A673 (cell line): ENCODE measurements at regions not wholly inside any gene's neighbourhood (a gene's known extent, or its start where the extent isn't known, plus 50 kb on each side); places are given as distances from the start of the nearest gene placed in this dataset.

Experiments
- BruUV-seq: library from RNA; stranded (reverse); fragments of 400-500 nt; replicated peaks from 2 replicates; lab custom pipeline; 2021; lab: Mats Ljungman, UMichigan
- CTCF ChIA-PET: fragments of 300-600 bp; sonication (Branson Sonifier 250); formaldehyde crosslinking; loops from one replicate; lab custom pipeline; 2022; ENCODE audit warnings: antibody characterized with exemption; lab: Charles Lee
- POLR2A ChIA-PET: fragments of 300-600 bp; sonication (Branson Sonifier 250); formaldehyde crosslinking; loops from one replicate; lab custom pipeline; 2022; ENCODE audit warnings: antibody characterized with exemption; ENCODE audit not compliant: low non-redundant PET; lab: Charles Lee
- DNase-seq: peaks from one replicate; pipeline ENCODE4 v3.0.0-alpha.2; 2015; ENCODE audit warnings: low spot score
- H3K27ac ChIP-seq: fragments of 200-600 bp; sonication (generic); 2 replicates; pipeline ENCODE4 v1.5.1; 2016; ENCODE audit warnings: mixed run types, low read depth, mild to moderate bottlenecking, mixed read lengths, antibody characterized with exemption, low read length; ENCODE audit not compliant: poor library complexity, severe bottlenecking
- H3K27me3 ChIP-seq: fragments of 200-600 bp; sonication (generic); replicated peaks from 2 replicates; pipeline ENCODE4 v1.6.1; 2017; ENCODE audit warnings: mixed run types, low read depth, mild to moderate bottlenecking, mixed read lengths, antibody characterized with exemption, low read length; ENCODE audit not compliant: insufficient read depth, poor library complexity
- H3K36me3 ChIP-seq: fragments of 200-600 bp; sonication (generic); 2 replicates; pipeline ENCODE4 v1.6.1; 2016; ENCODE audit warnings: mixed run types, mild to moderate bottlenecking, mixed read lengths, antibody characterized with exemption, low read length; ENCODE audit not compliant: insufficient read depth, poor library complexity, severe bottlenecking
- H3K4me1 ChIP-seq: fragments of 200-600 bp; sonication (generic); 2 replicates; pipeline ENCODE4 v1.6.1; 2017; ENCODE audit warnings: mixed run types, mild to moderate bottlenecking, mixed read lengths, antibody characterized with exemption, low read length; ENCODE audit not compliant: insufficient read depth, poor library complexity, severe bottlenecking
- H3K4me3 ChIP-seq: fragments of 200-600 bp; sonication (generic); 2 replicates; pipeline ENCODE4 v1.5.1; 2016; ENCODE audit warnings: low read depth, mixed run types, mild to moderate bottlenecking, mixed read lengths, low read length; ENCODE audit not compliant: poor library complexity, severe bottlenecking
- H3K9me3 ChIP-seq: fragments of 200-600 bp; sonication (generic); 2 replicates; pipeline ENCODE4 v1.6.1; 2016; ENCODE audit warnings: mixed run types, low read depth, mild to moderate bottlenecking, mixed read lengths, antibody characterized with exemption, low read length; ENCODE audit not compliant: poor library complexity, severe bottlenecking
- EZH2 ChIP-seq: fragments of 200-600 bp; sonication (generic); IDR thresholded peaks from 2 replicates; pipeline ENCODE4 v1.6.1; 2017; ENCODE audit warnings: borderline replicate concordance, low read depth, mild to moderate bottlenecking, mixed read lengths, antibody characterized with exemption, low read length; ENCODE audit not compliant: poor library complexity, severe bottlenecking
- intact Hi-C: fragments of 100-400 bp; cut with micrococcal nuclease; formaldehyde crosslinking; loops from one replicate; pipeline ENCODE4 v1.10.0; 2022; ENCODE audit not compliant: unreplicated experiment
- TF ChIP-seq, protein P1 (sequence below): fragments of 300-800, 200-600 bp; sonication (generic); conservative IDR thresholded peaks from 2 replicates; pipeline ENCODE4 v1.5.1; 2017; ENCODE audit warnings: low read depth, mild to moderate bottlenecking, antibody characterized with exemption, low read length, moderate library complexity, mixed read lengths

GRCh38 chr2:114167799-114168198 lies 274.6 kb upstream of the DPP10 start:
- intact Hi-C loops, result no loop called here
- H3K4me1 ChIP-seq, result no peaks in the 10 kb centered on the region
- no peak overlapping the region for H3K4me3 ChIP-seq
- no peak for TF ChIP-seq EZH2
- TF ChIP-seq, protein P1, sequence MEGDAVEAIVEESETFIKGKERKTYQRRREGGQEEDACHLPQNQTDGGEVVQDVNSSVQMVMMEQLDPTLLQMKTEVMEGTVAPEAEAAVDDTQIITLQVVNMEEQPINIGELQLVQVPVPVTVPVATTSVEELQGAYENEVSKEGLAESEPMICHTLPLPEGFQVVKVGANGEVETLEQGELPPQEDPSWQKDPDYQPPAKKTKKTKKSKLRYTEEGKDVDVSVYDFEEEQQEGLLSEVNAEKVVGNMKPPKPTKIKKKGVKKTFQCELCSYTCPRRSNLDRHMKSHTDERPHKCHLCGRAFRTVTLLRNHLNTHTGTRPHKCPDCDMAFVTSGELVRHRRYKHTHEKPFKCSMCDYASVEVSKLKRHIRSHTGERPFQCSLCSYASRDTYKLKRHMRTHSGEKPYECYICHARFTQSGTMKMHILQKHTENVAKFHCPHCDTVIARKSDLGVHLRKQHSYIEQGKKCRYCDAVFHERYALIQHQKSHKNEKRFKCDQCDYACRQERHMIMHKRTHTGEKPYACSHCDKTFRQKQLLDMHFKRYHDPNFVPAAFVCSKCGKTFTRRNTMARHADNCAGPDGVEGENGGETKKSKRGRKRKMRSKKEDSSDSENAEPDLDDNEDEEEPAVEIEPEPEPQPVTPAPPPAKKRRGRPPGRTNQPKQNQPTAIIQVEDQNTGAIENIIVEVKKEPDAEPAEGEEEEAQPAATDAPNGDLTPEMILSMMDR, result no peak
- no peaks in the 10 kb centered on the region for H3K9me3 ChIP-seq
- ChIA-PET POLR2A (no interaction called here), CTCF (no interaction called here)
- no peaks in the 10 kb centered on the region for H3K36me3 ChIP-seq
- no peaks in the 10 kb centered on the region for H3K27me3 ChIP-seq
- no peak overlapping the region for H3K27ac ChIP-seq
- no TSS peak for BruUV-seq
- DNase-seq, result no peak

DNA sequence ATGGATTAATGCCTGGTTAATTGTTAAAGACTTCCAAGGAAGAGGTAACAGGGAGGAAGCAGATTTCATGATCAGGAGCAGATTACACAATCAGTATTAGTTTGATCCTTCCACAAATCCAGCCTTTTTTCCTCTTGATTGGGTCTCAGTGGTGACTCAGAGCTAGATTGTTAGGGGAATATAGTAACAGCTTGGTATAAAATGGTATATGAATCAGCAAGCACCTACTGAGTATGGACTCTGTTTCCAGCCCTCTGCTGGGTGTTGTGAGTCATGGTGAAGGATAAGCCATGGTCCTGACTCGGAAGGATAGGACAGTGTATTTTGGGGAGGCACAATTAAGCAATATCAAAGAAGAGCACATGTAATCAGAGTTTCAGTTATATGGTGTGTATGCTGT lies 272.4 kb upstream of the DPP10 start:
- Histone ChIP-seq H3K4me1 (no peaks in the 10 kb centered on the region), H3K27me3 (no peaks in the 10 kb centered on the region), H3K4me3 (no peak overlapping the region), H3K36me3 (no peaks in the 10 kb centered on the region), H3K9me3 (no peaks in the 10 kb centered on the region), H3K27ac (no peak overlapping the region)
- POLR2A ChIA-PET, result no interaction called here
- no peak for DNase-seq
- CTCF ChIA-PET, result no interaction called here
- BruUV-seq, result no TSS peak
- TF ChIP-seq, protein P1, result no peak
- TF ChIP-seq EZH2, result no peak
- intact Hi-C loops, result no loop called here

DNA sequence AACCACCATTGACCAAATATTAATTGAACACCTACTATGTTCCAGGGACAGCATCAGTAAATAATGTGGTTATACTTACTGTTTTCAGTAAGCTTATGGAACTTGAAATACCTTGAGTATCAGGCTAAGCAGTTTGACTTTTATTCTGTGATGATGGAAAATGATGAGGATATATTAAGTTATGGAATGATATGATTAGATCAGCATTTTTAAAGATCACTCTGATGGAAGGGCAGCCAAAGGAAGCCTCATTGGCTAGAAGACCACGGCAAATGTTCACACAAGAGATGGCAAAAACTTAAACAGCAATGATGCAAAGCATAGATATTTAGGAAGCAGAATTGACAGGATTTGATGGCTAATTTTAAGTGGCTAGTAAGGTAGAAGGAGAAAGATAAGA lies 266.9 kb upstream of the DPP10 start:
- BruUV-seq, result no TSS peak
- no peak for DNase-seq
- intact Hi-C loops, result no loop called here
- no peaks in the 10 kb centered on the region for H3K36me3 ChIP-seq
- TF ChIP-seq, protein P1, result no peak
- TF ChIP-seq EZH2, result no peak
- H3K27me3 ChIP-seq, result no peaks in the 10 kb centered on the region
- H3K9me3 ChIP-seq, result no peaks in the 10 kb centered on the region
- H3K27ac ChIP-seq, result no peak overlapping the region
- ChIA-PET POLR2A (no interaction called here), CTCF (no interaction called here)
- H3K4me3 ChIP-seq, result no peak overlapping the region
- H3K4me1 ChIP-seq, result no peaks in the 10 kb centered on the region
